Urothelium cell line (cell line): ENCODE measurements at regions not wholly inside any gene's neighbourhood (a gene's known extent, or its start where the extent isn't known, plus 50 kb on each side); places are given as distances from the start of the nearest gene placed in this dataset.

Experiments
- DNase-seq: peaks from one replicate; pipeline ENCODE4 v3.0.0; 2011; ENCODE audit warnings: low spot score, mixed read lengths
- FAIRE-seq: peaks from 2 replicates; lab custom pipeline; 2011; peaks lifted over from hg19 to GRCh38; lab: Jason Lieb, UNC

DNA sequence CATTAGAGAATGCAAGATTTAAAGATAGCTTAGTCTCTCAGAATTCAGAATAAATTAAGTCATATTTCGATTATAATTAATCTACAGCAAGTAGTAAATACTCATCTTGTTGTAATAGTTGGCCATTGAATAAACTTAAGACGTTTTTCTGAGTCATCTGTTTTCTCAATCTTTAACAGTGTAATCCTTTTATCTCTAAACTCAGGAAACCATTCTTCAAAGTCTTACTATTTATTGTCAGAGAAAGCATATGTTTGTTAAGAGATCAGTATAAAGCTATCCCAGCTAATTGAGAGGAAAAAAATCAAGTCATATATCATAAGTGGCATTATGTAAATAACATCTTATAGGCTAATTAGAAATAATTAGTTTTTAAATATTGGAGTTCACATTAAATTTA, 201.2 kb upstream of the ADAMTS5 start:
- no peak for FAIRE-seq
- no peak for DNase-seq

- no peak for DNase-seq
Measured at GRCh38 chr21:27164208-27165177, 197.6 kb upstream of the ADAMTS5 start.

GRCh38 chr21:27158967-27159366, 192.1 kb upstream of the ADAMTS5 start:
- FAIRE-seq: no peak
- DNase-seq: no peak

More at GRCh38 chr21:27164208-27165177, 197.6 kb upstream of the ADAMTS5 start:
- FAIRE-seq: no peak

DNA sequence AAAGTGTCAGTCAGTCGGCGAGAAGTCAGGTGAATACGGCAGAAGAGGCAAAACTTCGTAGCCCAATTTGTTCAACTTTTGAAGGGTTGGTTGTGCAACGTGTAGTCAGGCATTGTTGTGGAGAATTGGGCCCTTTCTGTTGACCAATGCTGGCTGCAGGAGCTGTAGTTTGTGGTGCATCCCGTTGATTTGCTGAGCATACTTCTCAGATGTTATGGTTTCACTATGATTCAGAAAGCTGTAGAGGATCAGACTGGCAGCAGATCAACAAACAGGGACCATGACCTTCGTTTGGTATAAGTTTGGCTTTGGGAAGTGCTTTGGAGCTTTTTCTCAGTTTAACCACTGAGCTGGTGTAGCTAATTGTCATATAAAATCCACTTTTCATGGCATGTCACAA, 190.2 kb upstream of the ADAMTS5 start:
- no peak for FAIRE-seq
- DNase-seq: no peak

GRCh38 chr21:27156666-27157065, 189.8 kb upstream of the ADAMTS5 start:
- peak; percentile 17 for FAIRE-seq

GRCh38 chr21:27155130-27155500, 188.2 kb upstream of the ADAMTS5 start:
- no peak for FAIRE-seq

More at GRCh38 chr21:27156666-27157065, 189.8 kb upstream of the ADAMTS5 start:
- no peak for DNase-seq

DNA sequence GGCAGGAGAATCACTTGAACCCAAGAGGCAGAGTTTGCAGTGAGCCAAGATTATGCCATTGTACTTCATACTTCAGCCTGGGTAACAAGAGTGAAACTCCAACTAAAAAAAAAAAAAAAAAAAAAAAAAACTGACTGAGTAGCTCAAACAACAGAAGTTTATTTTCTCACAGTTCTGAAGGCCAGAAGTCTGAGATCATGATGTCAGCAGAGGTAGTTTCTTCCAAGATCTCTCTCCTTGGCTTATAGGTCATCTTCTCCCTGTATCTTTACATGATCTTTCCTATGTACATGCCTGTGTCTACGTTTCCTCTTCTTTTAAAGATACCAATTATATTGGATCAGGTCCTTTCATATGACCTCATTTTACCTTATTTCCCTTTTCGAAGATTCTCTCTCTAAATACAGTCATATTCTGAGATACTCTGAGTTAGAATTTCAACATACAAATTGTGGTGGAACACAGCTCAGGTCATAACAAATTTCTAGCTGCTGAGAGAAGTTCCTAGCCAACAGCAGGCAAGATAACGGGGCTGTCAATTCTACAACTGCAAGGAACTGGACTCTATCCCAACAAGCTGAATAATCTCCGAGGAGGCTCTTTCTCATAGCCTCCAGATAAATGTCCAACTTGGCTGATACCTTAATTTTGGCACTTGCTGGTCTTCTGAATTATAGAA, 187.7 kb upstream of the ADAMTS5 start:
- FAIRE-seq (no peak), DNase-seq (no peak)

More at GRCh38 chr21:27155130-27155500, 188.2 kb upstream of the ADAMTS5 start:
- no peak for DNase-seq

DNA sequence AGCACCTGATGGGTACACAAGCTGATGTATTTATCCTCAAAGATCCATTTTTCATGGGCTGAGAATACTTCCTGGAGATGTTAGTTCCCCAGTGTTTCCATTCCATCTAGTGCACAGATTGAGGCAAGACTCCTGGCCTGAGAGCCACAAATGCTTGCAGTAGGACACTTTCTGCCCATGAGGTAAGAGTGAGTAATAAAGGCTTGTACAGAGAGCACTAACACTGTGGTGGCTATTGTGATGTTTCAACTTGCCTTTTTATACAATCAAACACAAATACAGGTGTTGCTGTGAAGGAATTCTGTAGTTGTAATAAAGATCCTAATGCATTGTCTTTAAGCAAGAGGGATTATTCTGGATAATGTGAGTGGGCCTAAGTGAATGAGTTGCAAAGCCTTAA, 186.1 kb upstream of the ADAMTS5 start:
- no peak for FAIRE-seq
- DNase-seq: no peak

DNA sequence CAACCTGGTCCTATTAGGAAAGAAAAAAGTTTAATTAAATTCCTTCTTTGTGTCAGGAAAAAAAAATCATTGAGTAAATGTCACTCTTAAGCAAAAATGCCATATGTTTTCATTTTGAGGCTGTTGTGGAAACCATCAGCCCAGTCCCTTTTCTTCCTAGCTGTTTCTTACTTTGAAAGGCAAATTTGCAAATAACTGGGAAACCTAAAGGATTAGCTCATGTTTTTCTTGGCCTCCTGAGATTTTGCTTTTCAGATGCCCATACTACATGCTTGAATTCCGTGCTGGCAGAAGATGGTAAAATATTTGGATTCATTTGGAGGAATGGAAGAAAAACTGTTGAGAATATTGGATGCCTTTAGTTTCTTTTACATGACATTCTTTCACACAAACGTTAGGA, 182.1 kb upstream of the ADAMTS5 start:
- no peak for FAIRE-seq
- no peak for DNase-seq

- FAIRE-seq: no peak
- no peak for DNase-seq
Measured at GRCh38 chr21:27146268-27146667, 179.4 kb upstream of the ADAMTS5 start.

DNA sequence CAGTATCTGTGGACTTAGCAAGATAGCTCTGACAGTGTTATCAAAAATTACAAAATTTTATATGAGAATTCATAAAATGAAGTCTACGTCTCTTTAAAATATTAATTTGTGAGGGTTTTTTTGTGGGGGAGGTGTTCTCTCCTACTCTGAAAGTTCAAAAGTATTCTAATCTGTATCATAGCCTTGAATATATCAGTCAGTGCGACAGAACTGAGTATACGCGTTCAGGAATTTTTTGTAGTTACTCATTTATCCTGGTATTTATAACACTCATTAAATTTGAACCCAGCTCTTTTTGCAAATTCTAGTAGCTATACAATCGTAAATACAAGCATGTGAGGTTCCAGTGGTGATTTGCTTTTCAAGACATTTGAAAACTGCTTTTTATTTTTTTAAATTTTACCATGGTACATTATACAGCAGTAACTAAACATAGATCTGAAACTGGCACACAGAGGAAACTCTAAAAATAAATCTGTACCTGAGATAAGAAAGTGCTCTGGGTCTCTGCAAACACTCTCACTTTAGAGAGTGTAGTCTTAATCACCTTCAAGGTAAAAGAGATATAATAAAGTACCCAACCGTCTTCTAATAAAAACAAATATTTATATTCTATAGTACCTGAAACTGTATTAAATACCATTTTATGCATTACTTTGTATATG, 178.4 kb upstream of the ADAMTS5 start:
- DNase-seq: no peak
- FAIRE-seq: no peak

GRCh38 chr21:27143476-27143875, 176.6 kb upstream of the ADAMTS5 start:
- FAIRE-seq (no peak), DNase-seq (no peak)

GRCh38 chr21:27139526-27139925, 172.6 kb upstream of the ADAMTS5 start:
- FAIRE-seq (no peak), DNase-seq (no peak)

- no peak for DNase-seq
- no peak for FAIRE-seq
Measured at GRCh38 chr21:27134516-27134915, 167.6 kb upstream of the ADAMTS5 start.

DNA sequence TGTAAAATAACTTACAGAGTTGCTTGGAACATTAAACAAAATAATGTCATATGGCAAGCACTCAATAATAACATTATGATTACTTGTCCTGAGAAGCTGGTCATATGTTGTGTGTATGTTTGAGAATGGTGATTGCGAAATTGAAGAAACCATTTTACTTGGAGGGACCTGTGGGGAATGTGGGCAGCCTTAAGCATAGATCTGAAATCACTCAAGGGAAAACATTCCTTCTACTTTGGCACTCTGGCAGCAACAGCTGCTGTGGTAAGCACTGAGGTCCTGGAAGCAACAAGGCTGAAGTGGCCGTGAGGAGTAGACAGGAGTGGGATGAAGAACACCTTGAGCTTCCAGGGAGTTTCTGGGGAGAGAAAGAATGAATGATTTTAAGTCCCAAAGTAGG, 165.4 kb upstream of the ADAMTS5 start:
- FAIRE-seq (no peak), DNase-seq (no peak)

DNA sequence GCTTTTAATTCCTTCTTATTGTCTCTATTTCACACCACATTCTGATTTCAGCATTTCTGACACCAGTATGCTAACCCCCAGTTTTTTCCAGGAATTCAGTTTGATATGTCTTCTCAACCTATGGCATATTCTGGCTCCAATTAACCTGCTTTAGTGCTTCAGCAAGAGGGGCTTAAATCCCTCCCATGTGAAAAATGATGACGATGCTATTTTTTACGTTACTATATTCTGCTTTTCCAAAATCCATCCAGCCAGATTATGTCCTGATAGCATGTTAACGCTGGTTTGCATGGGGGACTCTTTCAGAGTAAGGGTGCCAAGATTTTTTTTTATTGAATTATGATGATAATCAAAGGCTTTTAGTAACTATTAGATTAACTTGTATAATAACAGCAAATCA, 163.3 kb upstream of the ADAMTS5 start:
- FAIRE-seq: no peak
- no peak for DNase-seq

GRCh38 chr21:27129694-27130093, 162.8 kb upstream of the ADAMTS5 start:
- DNase-seq (no peak), FAIRE-seq (no peak)

DNA sequence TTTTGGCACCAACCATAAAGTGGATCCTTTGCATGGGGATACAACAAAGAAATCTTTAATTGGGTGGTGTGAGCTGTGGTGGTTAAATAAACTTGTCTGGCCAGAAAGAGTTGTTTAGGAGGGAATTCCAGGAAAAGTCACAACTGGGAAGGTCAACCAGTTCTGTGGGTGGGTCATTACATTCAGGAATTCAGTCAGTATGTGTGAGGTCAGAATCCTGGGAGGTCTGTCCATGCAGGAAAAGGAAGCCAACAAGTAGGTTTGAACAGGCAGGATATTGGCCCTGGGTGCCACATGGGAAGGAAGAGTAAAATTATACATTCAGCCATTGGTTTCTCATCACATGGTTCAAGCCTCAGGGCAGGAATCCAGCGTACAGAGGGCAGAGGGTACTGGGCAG, 162.3 kb upstream of the ADAMTS5 start:
- no peak for DNase-seq
- FAIRE-seq: no peak

GRCh38 chr21:27126140-27126539, 159.3 kb upstream of the ADAMTS5 start:
- DNase-seq: no peak
- no peak for FAIRE-seq

- no peak for FAIRE-seq
- no peak for DNase-seq
Measured at GRCh38 chr21:27122686-27123085, 155.8 kb upstream of the ADAMTS5 start.

DNA sequence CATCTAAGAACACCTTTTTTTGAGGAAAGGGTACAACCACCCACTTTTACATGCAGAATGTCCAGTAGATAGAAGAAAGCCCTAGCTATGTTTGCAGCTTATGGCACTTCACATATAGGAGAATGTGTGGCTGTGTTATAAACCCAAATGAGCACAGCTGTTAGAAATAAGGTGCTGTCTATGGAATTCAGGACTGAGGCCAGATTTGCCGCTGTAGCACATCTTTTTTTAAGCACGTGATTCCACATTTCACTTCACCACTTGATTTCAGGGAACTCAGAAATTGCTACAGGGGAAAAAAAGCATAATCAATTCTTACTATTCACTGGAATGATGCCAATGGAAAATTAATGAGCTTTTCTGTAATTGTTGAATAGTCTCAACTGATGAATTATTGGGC, 147.2 kb upstream of the ADAMTS5 start:
- DNase-seq (no peak), FAIRE-seq (no peak)
